ENCODE measurements at regions not wholly inside any gene's neighbourhood (a gene's known extent, or its start where the extent isn't known, plus 50 kb on each side); places are given as distances from the start of the nearest gene placed in this dataset.
A peak's percentile ranks its signal among the peaks of the same experiment; 100 is the strongest.

DNA sequence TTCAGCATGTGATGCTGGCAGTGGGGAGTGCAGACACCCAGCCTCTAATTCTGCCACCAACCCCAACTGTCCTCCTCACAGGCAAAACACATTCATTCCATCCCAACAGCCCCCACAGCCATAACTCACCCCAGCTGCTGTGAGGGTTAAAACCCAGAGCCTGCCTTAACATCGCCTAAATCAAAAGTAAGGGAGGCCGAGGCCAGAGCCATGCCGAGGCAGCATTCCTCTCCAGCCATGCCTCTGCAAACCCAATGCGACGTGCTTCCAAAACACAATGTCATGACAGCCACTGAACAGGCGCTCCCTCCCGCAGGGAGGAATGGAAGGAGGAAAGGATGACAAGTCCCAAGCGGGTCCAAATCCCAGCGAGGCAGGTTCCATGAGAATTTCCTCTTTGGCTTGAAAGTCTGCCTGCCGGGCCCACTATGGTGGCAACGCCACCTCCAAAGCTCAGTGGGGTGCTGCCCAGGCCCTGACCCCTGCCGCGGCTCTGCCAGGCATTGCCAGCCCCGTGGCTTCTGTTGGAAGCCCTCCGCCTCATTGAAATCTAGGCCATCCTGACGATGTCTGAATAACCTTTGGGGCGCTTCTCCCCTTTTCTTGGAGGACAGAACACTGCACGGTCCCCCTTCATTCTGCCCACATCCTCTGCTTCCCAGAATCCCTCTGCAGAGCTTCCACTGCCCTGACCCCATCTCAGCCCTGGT, 472.3 kb downstream of the BRD1 start:
- Histone ChIP-seq H3K18ac (ENCODE audit: low read length) (no peak overlapping the region), H3K9ac (ENCODE audit: low read depth, low read length, poor library complexity) (no peak overlapping the region), H2BK5ac (ENCODE audit: low read length) (no peak overlapping the region), H3K4me1 (ENCODE audit: control insufficient read depth in 2 of 2, insufficient read depth in 1 of 2, low read depth in 1 of 2, low read length in 2 of 2) (peaks cover 0 to 1% of the 10 kb centered on the region in 2 donors), H3K14ac (ENCODE audit: low read length) (no peak overlapping the region), H3K4me2 (ENCODE audit: insufficient read depth, low read length, poor library complexity, severe bottlenecking) (no peak overlapping the region), H2BK15ac (ENCODE audit: low read length) (no peak overlapping the region), H3K36me3 (replicated peaks in 1 of 2; ENCODE audit: control insufficient read depth in 2 of 2, insufficient read depth in 2 of 2, low read length in 2 of 2) (no peaks in the 10 kb centered on the region), H2BK12ac (ENCODE audit: low read length) (no peak overlapping the region), H3K79me1 (ENCODE audit: low read depth, low read length) (no peaks in the 10 kb centered on the region), H3K4ac (ENCODE audit: low read length) (no peak overlapping the region), H2AFZ (ENCODE audit: low read length) (no peak overlapping the region), H3K4me3 (ENCODE audit: low read length in 2 of 2) (no peak overlapping the region), H4K8ac (ENCODE audit: low read depth, low read length) (no peak overlapping the region), H2BK120ac (ENCODE audit: low read depth, low read length) (no peak overlapping the region), H3K23ac (ENCODE audit: low read depth, low read length, poor library complexity) (no peak overlapping the region), H4K91ac (ENCODE audit: low read depth, low read length, poor library complexity) (no peak overlapping the region), H2AK5ac (ENCODE audit: low read depth, low read length) (peak overlapping the region; percentile 49), H3K27ac (replicated peaks; ENCODE audit: low read length) (no peak overlapping the region), H3K9me3 (replicated peaks in 1 of 2; ENCODE audit: control insufficient read depth in 2 of 2, insufficient read depth in 1 of 2, low read depth in 1 of 2, low read length in 2 of 2) (peaks cover 0 to 10% of the 10 kb centered on the region in 2 donors), H3K27me3 (ENCODE audit: control insufficient read depth in 3 of 3, insufficient read depth in 3 of 3, low read depth in 1 of 3, low read length in 3 of 3) (peaks cover 0 to 3% (median 0%) of the 10 kb centered on the region in 3 experiments)
- no peak for DNase-seq (ENCODE audit: low spot score)
- no CpG with 5 or more reads among the region's 18 CpGs for WGBS, 2 donors (ENCODE audit: extremely low coverage in 2 of 2, insufficient read length in 2 of 2, insufficient replicate concordance in 1 of 2)

DNA sequence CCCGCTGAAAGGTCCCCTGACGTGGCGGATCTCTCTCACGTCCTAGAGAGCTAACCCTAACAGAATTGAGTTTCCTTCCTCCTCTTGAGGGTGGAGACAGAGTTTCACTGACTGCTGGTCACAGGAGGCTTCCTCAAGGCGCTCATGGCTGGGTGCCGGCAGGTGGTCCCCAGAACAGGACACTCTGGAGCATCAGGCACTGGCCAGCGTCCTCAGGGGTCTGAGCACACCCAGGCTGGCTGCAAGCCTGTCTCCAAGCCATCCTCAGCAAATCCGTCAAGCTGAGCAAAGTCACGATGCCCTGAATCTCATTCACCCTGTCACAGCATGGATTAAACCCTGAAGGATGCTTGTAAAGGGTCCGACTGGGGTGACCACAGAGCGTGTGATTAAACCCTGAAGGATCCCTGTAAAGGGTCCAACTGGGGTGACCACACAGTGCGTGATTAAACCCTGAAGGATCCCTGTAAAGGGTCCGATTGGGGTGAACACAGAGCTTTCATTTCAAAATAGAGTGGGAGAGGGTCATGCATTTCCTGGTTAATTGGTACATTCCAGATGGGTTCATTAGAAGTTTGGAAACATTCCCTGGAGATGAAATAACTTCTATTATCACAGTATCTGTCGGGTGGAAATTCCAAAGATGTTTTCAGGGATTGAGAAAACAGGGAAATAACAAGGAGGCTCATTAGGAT, 473.0 kb downstream of the BRD1 start:
- WGBS, 2 donors (ENCODE audit: extremely low coverage in 2 of 2, insufficient read length in 2 of 2, insufficient replicate concordance in 1 of 2): no CpG with 5 or more reads among the region's 14 CpGs
- no peaks in the 10 kb centered on the region for H3K36me3 ChIP-seq (replicated peaks in 1 of 2; ENCODE audit: control insufficient read depth in 2 of 2, insufficient read depth in 2 of 2, low read length in 2 of 2)
- H3K79me1 ChIP-seq (ENCODE audit: low read depth, low read length): no peaks in the 10 kb centered on the region
- H4K8ac ChIP-seq (ENCODE audit: low read depth, low read length): no peak overlapping the region
- no peak overlapping the region for H2BK15ac ChIP-seq (ENCODE audit: low read length)
- no peak overlapping the region for H2BK12ac ChIP-seq (ENCODE audit: low read length)
- H3K14ac ChIP-seq (ENCODE audit: low read length): no peak overlapping the region
- H2BK5ac ChIP-seq (ENCODE audit: low read length): no peak overlapping the region
- no peak for DNase-seq (ENCODE audit: low spot score)
- no peak overlapping the region for H2AK5ac ChIP-seq (ENCODE audit: low read depth, low read length)
- no peak overlapping the region for H3K9ac ChIP-seq (ENCODE audit: low read depth, low read length, poor library complexity)
- H3K27ac ChIP-seq (replicated peaks; ENCODE audit: low read length): no peak overlapping the region
- peaks cover 0 to 1% of the 10 kb centered on the region in 2 donors for H3K4me1 ChIP-seq (ENCODE audit: control insufficient read depth in 2 of 2, insufficient read depth in 1 of 2, low read depth in 1 of 2, low read length in 2 of 2)
- H2BK120ac ChIP-seq (ENCODE audit: low read depth, low read length): no peak overlapping the region
- H3K18ac ChIP-seq (ENCODE audit: low read length): no peak overlapping the region
- H3K4me2 ChIP-seq (ENCODE audit: insufficient read depth, low read length, poor library complexity, severe bottlenecking): no peak overlapping the region
- peaks cover 0 to 3% (median 0%) of the 10 kb centered on the region in 3 experiments for H3K27me3 ChIP-seq (ENCODE audit: control insufficient read depth in 3 of 3, insufficient read depth in 3 of 3, low read depth in 1 of 3, low read length in 3 of 3)
- H3K4ac ChIP-seq (ENCODE audit: low read length): no peak overlapping the region
- H3K9me3 ChIP-seq (replicated peaks in 1 of 2; ENCODE audit: control insufficient read depth in 2 of 2, insufficient read depth in 1 of 2, low read depth in 1 of 2, low read length in 2 of 2): peaks cover 0 to 10% of the 10 kb centered on the region in 2 donors
- H2AFZ ChIP-seq (ENCODE audit: low read length): no peak overlapping the region
- no peak overlapping the region for H3K23ac ChIP-seq (ENCODE audit: low read depth, low read length, poor library complexity)
- no peak overlapping the region for H3K4me3 ChIP-seq (ENCODE audit: low read length in 2 of 2)
- H4K91ac ChIP-seq (ENCODE audit: low read depth, low read length, poor library complexity): no peak overlapping the region

DNA sequence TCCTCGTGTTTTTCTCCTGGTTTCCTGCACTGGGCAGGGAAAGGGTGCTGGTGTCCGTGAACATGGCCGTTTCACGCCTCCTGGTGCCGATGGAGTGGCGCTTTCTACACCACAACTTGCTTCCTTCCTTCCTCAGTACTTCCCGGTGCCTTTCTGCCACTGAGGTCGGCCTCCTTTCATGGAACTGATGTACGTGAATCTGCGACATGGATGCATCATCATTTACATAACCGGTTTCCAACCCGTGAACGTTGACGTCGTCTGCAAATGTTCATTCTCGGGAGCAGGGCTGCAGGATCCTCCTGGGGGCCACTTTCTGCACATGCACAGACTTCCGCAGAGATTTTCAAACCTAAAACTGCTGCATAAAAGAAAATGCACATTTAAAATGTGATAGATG, 474.4 kb downstream of the BRD1 start:
- no peak overlapping the region for H2AK5ac ChIP-seq (ENCODE audit: low read depth, low read length)
- no peak overlapping the region for H2BK5ac ChIP-seq (ENCODE audit: low read length)
- H2BK12ac ChIP-seq (ENCODE audit: low read length): no peak overlapping the region
- no CpG with 5 or more reads among the region's 17 CpGs for WGBS, 2 donors (ENCODE audit: extremely low coverage in 2 of 2, insufficient read length in 2 of 2, insufficient replicate concordance in 1 of 2)
- H3K4me2 ChIP-seq (ENCODE audit: insufficient read depth, low read length, poor library complexity, severe bottlenecking): no peak overlapping the region
- H3K14ac ChIP-seq (ENCODE audit: low read length): no peak overlapping the region
- no peak overlapping the region for H4K8ac ChIP-seq (ENCODE audit: low read depth, low read length)
- H3K9ac ChIP-seq (ENCODE audit: low read depth, low read length, poor library complexity): no peak overlapping the region
- H2BK15ac ChIP-seq (ENCODE audit: low read length): no peak overlapping the region
- H2AFZ ChIP-seq (ENCODE audit: low read length): no peak overlapping the region
- H3K9me3 ChIP-seq (replicated peaks in 1 of 2; ENCODE audit: control insufficient read depth in 2 of 2, insufficient read depth in 1 of 2, low read depth in 1 of 2, low read length in 2 of 2): peaks cover 0 to 10% of the 10 kb centered on the region in 2 donors
- H3K79me1 ChIP-seq (ENCODE audit: low read depth, low read length): no peaks in the 10 kb centered on the region
- no peak for DNase-seq (ENCODE audit: low spot score)
- peaks cover 0 to 3% (median 0%) of the 10 kb centered on the region in 3 experiments for H3K27me3 ChIP-seq (ENCODE audit: control insufficient read depth in 3 of 3, insufficient read depth in 3 of 3, low read depth in 1 of 3, low read length in 3 of 3)
- no peak overlapping the region for H3K4me3 ChIP-seq (ENCODE audit: low read length in 2 of 2)
- no peak overlapping the region for H3K4ac ChIP-seq (ENCODE audit: low read length)
- no peak overlapping the region for H3K23ac ChIP-seq (ENCODE audit: low read depth, low read length, poor library complexity)
- H3K18ac ChIP-seq (ENCODE audit: low read length): no peak overlapping the region
- no peak overlapping the region for H4K91ac ChIP-seq (ENCODE audit: low read depth, low read length, poor library complexity)
- H2BK120ac ChIP-seq (ENCODE audit: low read depth, low read length): no peak overlapping the region
- peaks cover 0 to 1% of the 10 kb centered on the region in 2 donors for H3K4me1 ChIP-seq (ENCODE audit: control insufficient read depth in 2 of 2, insufficient read depth in 1 of 2, low read depth in 1 of 2, low read length in 2 of 2)
- no peaks in the 10 kb centered on the region for H3K36me3 ChIP-seq (replicated peaks in 1 of 2; ENCODE audit: control insufficient read depth in 2 of 2, insufficient read depth in 2 of 2, low read length in 2 of 2)
- H3K27ac ChIP-seq (replicated peaks; ENCODE audit: low read length): no peak overlapping the region

GRCh38 chr22:49352361-49353169, 475.1 kb downstream of the BRD1 start:
- no peak overlapping the region for H2AFZ ChIP-seq (ENCODE audit: low read length)
- H2BK120ac ChIP-seq (ENCODE audit: low read depth, low read length): no peak overlapping the region
- H2BK5ac ChIP-seq (ENCODE audit: low read length): no peak overlapping the region
- no peaks in the 10 kb centered on the region for H3K36me3 ChIP-seq (replicated peaks in 1 of 2; ENCODE audit: control insufficient read depth in 2 of 2, insufficient read depth in 2 of 2, low read length in 2 of 2)
- H3K79me1 ChIP-seq (ENCODE audit: low read depth, low read length): no peaks in the 10 kb centered on the region
- no peak overlapping the region for H3K9ac ChIP-seq (ENCODE audit: low read depth, low read length, poor library complexity)
- no peak overlapping the region for H4K91ac ChIP-seq (ENCODE audit: low read depth, low read length, poor library complexity)
- no peak for DNase-seq (ENCODE audit: low spot score)
- no peak overlapping the region for H3K4me3 ChIP-seq (ENCODE audit: low read length in 2 of 2)
- no peak overlapping the region for H2BK15ac ChIP-seq (ENCODE audit: low read length)
- WGBS, 2 donors (ENCODE audit: extremely low coverage in 2 of 2, insufficient read length in 2 of 2, insufficient replicate concordance in 1 of 2): no CpG with 5 or more reads among the region's 29 CpGs
- no peak overlapping the region for H3K27ac ChIP-seq (replicated peaks; ENCODE audit: low read length)
- no peak overlapping the region for H3K4me2 ChIP-seq (ENCODE audit: insufficient read depth, low read length, poor library complexity, severe bottlenecking)
- no peak overlapping the region for H2AK5ac ChIP-seq (ENCODE audit: low read depth, low read length)
- H3K18ac ChIP-seq (ENCODE audit: low read length): no peak overlapping the region
- peaks cover 0 to 10% of the 10 kb centered on the region in 2 donors for H3K9me3 ChIP-seq (replicated peaks in 1 of 2; ENCODE audit: control insufficient read depth in 2 of 2, insufficient read depth in 1 of 2, low read depth in 1 of 2, low read length in 2 of 2)
- H2BK12ac ChIP-seq (ENCODE audit: low read length): peak overlapping the region; percentile 59
- no peak overlapping the region for H3K14ac ChIP-seq (ENCODE audit: low read length)
- no peak overlapping the region for H4K8ac ChIP-seq (ENCODE audit: low read depth, low read length)
- H3K23ac ChIP-seq (ENCODE audit: low read depth, low read length, poor library complexity): no peak overlapping the region
- H3K4me1 ChIP-seq (ENCODE audit: control insufficient read depth in 2 of 2, insufficient read depth in 1 of 2, low read depth in 1 of 2, low read length in 2 of 2): peaks cover 0 to 1% of the 10 kb centered on the region in 2 donors
- peaks cover 0 to 3% (median 0%) of the 10 kb centered on the region in 3 experiments for H3K27me3 ChIP-seq (ENCODE audit: control insufficient read depth in 3 of 3, insufficient read depth in 3 of 3, low read depth in 1 of 3, low read length in 3 of 3)
- H3K4ac ChIP-seq (ENCODE audit: low read length): no peak overlapping the region
